Prostate gland (tissue), 2 donors: ENCODE measurements at regions not wholly inside any gene's neighbourhood (a gene's known extent, or its start where the extent isn't known, plus 50 kb on each side); places are given as distances from the start of the nearest gene placed in this dataset.

Experiments used
- DNase-seq: peaks from one replicate; pipeline ENCODE4 v3.0.0-alpha.2; 2019; ENCODE audit warnings: low spot score
- H3K27ac ChIP-seq, 2 donors: fragments of 200-600 bp; sonication (generic); 2 replicates each; pipeline ENCODE4 v1.5.1; 2017 to 2019
- H3K27me3 ChIP-seq: fragments of 200-600 bp; sonication (generic); replicated peaks from 2 replicates; pipeline ENCODE4 v1.5.1; 2019; ENCODE audit not compliant: insufficient read depth
- H3K36me3 ChIP-seq, 2 donors: fragments of 200-600 bp; sonication (generic); 1 replicate in 1 of 2; 2 replicates in 1 of 2; pipeline versions ENCODE4 v1.5.1 to v1.8.1; 2017 to 2019
- H3K4me1 ChIP-seq: fragments of 200-600 bp; sonication (generic); replicated peaks from 2 replicates; pipeline ENCODE4 v1.5.1; 2019
- H3K4me3 ChIP-seq, 2 donors: fragments of 200-600 bp; sonication (generic); 2 replicates each; pipeline ENCODE4 v1.5.1; 2017 to 2019
- H3K9me3 ChIP-seq: fragments of 200-600 bp; sonication (generic); 2 replicates; pipeline ENCODE4 v1.5.1; 2017
- POLR2A ChIP-seq: fragments of 450-650 bp; IDR thresholded peaks from one replicate; pipeline ENCODE4 v1.6.1; 2016; ENCODE audit warnings: antibody characterized with exemption, mild to moderate bottlenecking
- POLR2AphosphoS5 ChIP-seq: sonication (generic); formaldehyde crosslinking; IDR thresholded peaks from one replicate; pipeline ENCODE4 v1.6.1; 2017; ENCODE audit warnings: antibody characterized with exemption
- WGBS: methylation state at CpG from one replicate; pipeline ENCODE4 v1.1.5; 2018; 5-methylcytosine and 5-hydroxymethylcytosine counted together
- intact Hi-C: fragments of 100-400 bp; cut with DNase I; formaldehyde crosslinking; loops from one replicate; pipeline ENCODE4 v1.14.2; 2022
- TF ChIP-seq, protein P1 (sequence below), 4 experiments: fragments of 200-600 bp in 2 of 4; fragments of 450-650 bp in 2 of 4; sonication (generic) in 2 of 4; IDR thresholded peaks; 1 replicate in 3 of 4; 2 replicates in 1 of 4; pipeline ENCODE4 v1.5.1; 2016 to 2019; ENCODE audit warnings: antibody characterized with exemption in 4 of 4, mild to moderate bottlenecking in 2 of 4, moderate library complexity in 2 of 4

DNA sequence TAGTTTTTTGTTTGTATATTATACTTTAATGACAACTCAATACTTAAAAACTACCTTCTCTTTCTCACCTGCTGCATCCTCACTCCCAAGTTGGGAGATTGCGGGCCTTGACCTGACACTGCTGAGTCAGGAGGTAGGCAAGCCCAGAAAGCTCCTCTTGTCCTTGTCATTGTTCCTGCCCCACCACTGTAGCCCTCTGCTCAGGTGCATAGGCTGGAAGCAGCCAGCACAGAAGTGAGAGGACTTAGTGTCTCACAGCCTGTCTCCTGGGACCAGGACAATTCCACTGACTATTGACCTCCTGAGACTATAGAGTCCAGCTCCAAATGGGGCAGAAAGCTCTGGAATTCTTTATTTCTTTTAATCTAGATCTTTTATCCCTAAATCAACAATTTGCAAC lies 123.5 kb upstream of the NDP start:
- intact Hi-C loops = no loop called here
- no peak for TF ChIP-seq POLR2A
- no peak for TF ChIP-seq POLR2AphosphoS5
- TF ChIP-seq, protein P1, sequence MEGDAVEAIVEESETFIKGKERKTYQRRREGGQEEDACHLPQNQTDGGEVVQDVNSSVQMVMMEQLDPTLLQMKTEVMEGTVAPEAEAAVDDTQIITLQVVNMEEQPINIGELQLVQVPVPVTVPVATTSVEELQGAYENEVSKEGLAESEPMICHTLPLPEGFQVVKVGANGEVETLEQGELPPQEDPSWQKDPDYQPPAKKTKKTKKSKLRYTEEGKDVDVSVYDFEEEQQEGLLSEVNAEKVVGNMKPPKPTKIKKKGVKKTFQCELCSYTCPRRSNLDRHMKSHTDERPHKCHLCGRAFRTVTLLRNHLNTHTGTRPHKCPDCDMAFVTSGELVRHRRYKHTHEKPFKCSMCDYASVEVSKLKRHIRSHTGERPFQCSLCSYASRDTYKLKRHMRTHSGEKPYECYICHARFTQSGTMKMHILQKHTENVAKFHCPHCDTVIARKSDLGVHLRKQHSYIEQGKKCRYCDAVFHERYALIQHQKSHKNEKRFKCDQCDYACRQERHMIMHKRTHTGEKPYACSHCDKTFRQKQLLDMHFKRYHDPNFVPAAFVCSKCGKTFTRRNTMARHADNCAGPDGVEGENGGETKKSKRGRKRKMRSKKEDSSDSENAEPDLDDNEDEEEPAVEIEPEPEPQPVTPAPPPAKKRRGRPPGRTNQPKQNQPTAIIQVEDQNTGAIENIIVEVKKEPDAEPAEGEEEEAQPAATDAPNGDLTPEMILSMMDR (IDR thresholded peaks at IDR 0.05) = no peak
- H3K27ac ChIP-seq = no peak overlapping the region
- H3K27me3 ChIP-seq = no peaks in the 10 kb centered on the region
- no peak for DNase-seq
- no peaks in the 10 kb centered on the region for H3K36me3 ChIP-seq
- no peaks in the 10 kb centered on the region for H3K4me1 ChIP-seq
- H3K9me3 ChIP-seq = no peaks in the 10 kb centered on the region
- 100% methylated on average over 1 of the region's 1 CpG for WGBS
- H3K4me3 ChIP-seq = no peak overlapping the region

DNA sequence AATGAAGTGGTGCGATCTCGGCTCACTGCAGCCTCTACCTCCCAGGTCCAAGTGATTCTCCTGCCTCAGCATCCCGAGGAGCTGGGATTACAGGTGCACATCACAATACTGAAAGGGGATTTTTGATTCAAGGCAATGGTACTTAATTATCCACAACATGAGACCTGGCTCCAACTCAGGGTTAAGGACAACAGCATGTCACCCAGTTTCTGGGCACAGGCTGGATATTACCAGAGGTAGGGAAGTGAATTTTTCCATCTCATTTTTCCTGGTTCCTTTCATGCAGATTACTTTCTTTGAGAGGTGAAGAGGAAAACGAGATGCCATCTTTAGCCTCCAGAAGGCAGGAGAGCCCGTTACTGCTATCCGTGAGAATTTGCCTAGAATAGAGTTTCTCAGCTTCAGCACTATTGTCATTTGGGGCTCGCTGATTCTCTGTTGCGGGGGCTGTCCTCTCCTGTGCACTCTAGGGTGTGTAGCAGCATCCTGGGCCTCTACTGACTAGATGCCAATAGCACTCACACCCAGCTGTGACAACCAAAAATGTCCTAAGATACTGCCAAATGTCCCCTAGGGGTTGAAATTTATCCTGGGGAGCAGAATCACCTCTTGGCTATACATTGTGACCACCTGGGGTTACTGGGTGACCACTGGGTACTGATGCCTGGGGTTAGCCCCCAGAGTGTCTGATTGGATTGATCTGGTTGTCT lies 121.8 kb upstream of the NDP start:
- H3K27ac ChIP-seq = no peak overlapping the region
- H3K9me3 ChIP-seq = no peaks in the 10 kb centered on the region
- H3K4me3 ChIP-seq = no peak overlapping the region
- no peaks in the 10 kb centered on the region for H3K4me1 ChIP-seq
- no peak for TF ChIP-seq POLR2AphosphoS5
- TF ChIP-seq, protein P1 (IDR thresholded peaks at IDR 0.05) = no peak
- TF ChIP-seq POLR2A = no peak
- intact Hi-C loops = no loop called here
- no peaks in the 10 kb centered on the region for H3K36me3 ChIP-seq
- DNase-seq = no peak
- WGBS = 96% methylated on average over 8 of the region's 8 CpGs
- no peaks in the 10 kb centered on the region for H3K27me3 ChIP-seq

DNA sequence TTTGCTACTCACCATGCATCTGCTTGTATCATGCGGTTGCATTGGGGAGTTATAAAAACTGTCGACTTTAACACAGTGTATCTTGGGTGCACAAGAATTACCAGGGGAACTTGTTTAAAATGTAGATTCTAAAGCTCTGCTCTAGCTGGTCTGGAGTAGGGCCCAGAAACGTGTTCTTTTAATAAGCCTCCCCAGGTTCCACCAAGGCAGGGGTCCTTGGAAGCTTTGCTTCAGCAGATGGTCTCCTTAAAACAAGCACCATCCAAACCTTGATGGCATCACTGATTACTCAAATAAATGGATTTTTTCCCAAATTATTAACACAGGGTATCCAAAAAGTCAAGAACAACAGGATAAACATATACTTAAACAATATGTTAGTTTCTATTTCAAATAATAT lies 120.2 kb upstream of the NDP start:
- no peak overlapping the region for H3K4me3 ChIP-seq
- intact Hi-C loops = no loop called here
- DNase-seq = no peak
- no peaks in the 10 kb centered on the region for H3K4me1 ChIP-seq
- H3K9me3 ChIP-seq = no peaks in the 10 kb centered on the region
- H3K27me3 ChIP-seq = no peaks in the 10 kb centered on the region
- H3K27ac ChIP-seq = no peak overlapping the region
- WGBS = 40% methylated on average over 3 of the region's 3 CpGs
- TF ChIP-seq POLR2A = no peak
- TF ChIP-seq, protein P1 (IDR thresholded peaks at IDR 0.05) = no peak
- TF ChIP-seq POLR2AphosphoS5 = no peak
- H3K36me3 ChIP-seq = no peaks in the 10 kb centered on the region

DNA sequence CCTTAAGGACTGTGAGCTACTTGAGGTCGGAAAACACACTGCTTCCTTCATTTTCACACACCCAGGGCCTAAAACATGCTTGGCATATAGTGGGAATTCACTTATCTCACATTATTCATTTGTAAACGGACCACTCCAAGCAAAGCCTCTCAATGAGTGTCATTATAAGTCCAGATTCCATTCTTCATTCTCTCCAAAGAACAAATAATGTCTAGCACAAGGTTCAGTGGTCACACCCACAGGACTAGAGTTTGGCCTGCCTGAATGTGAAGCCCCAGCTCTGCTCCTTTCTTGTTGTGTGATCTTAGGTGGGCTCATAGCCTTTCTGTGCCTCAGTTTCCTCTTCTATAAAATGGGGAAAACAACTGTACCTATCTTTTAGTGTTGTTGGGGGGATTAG lies 119.6 kb upstream of the NDP start:
- no peak for TF ChIP-seq POLR2A
- Histone ChIP-seq H3K9me3 (no peaks in the 10 kb centered on the region), H3K27me3 (no peaks in the 10 kb centered on the region), H3K4me1 (no peaks in the 10 kb centered on the region), H3K4me3 (no peak overlapping the region), H3K36me3 (no peaks in the 10 kb centered on the region), H3K27ac (no peak overlapping the region)
- 64% methylated on average over 2 of the region's 2 CpGs for WGBS
- DNase-seq = no peak
- intact Hi-C loops = no loop called here

DNA sequence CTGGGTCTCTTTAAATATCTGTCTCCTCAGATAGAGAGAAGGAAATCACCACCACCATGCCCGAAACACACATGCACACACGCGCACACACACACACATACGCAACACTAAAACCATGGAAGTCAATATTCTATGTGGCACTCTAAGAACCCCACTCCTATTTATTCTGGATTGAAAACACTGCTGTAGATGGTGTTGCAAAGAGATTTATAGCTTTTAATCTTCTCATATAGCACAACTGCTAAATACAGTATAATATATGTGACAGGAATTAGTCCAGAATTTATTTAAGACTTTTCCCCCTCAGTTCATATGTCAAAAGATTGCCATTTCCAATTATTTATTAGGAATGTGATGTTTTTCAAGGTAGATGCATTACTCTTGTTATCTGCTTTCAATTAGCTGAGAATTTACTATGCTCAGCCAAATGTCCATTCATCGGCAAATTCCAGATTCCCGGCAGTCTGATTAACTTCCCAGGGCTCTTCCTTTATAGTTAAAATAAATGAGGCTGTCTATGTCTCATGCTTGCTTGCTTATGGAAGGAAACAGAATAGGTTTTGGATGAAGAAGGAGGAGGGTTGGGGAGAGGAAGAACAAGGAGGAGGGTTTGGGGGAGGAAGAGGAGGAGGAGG lies 115.4 kb upstream of the NDP start:
- H3K36me3 ChIP-seq = no peaks in the 10 kb centered on the region
- intact Hi-C loops = no loop called here
- H3K9me3 ChIP-seq = no peaks in the 10 kb centered on the region
- DNase-seq = no peak
- 91% methylated on average over 6 of the region's 6 CpGs for WGBS
- H3K27ac ChIP-seq = no peak overlapping the region
- H3K27me3 ChIP-seq = no peaks in the 10 kb centered on the region
- H3K4me3 ChIP-seq = no peak overlapping the region
- TF ChIP-seq, protein P1 (IDR thresholded peaks at IDR 0.05) = no peak
- TF ChIP-seq POLR2AphosphoS5 (no peak), POLR2A (no peak)
- H3K4me1 ChIP-seq = no peaks in the 10 kb centered on the region
